IgD-negative memory B cell (primary cell): ENCODE measurements at regions not wholly inside any gene's neighbourhood (a gene's known extent, or its start where the extent isn't known, plus 50 kb on each side); places are given as distances from the start of the nearest gene placed in this dataset.

ENCODE experiments used
- H3K27ac Mint-ChIP-seq, 3 donors: one replicate each; pipeline ENCODE4 v1.8.0; 2020 to 2022; ENCODE audit warnings: mild to moderate bottlenecking in 3 of 3, mixed read lengths in 3 of 3, moderate library complexity in 1 of 3
- H3K27me3 Mint-ChIP-seq: one replicate; pipeline ENCODE4 v1.8.0; 2021; ENCODE audit warnings: mixed read lengths
- H3K36me3 Mint-ChIP-seq: one replicate; pipeline ENCODE4 v1.8.0; 2020; ENCODE audit warnings: mild to moderate bottlenecking, mixed read lengths
- H3K4me1 Mint-ChIP-seq, 3 donors: one replicate each; pipeline ENCODE4 v1.8.0; 2020 to 2022; ENCODE audit warnings: mixed read lengths in 3 of 3, mild to moderate bottlenecking in 1 of 3
- H3K4me3 Mint-ChIP-seq, 4 donors: one replicate each; pipeline ENCODE4 v1.8.0; 2020 to 2022; ENCODE audit warnings: mild to moderate bottlenecking in 4 of 4, mixed read lengths in 4 of 4, moderate library complexity in 3 of 4
- H3K9me3 Mint-ChIP-seq, 3 donors: one replicate each; pipeline ENCODE4 v1.8.0; 2020 to 2021; ENCODE audit warnings: mixed read lengths in 3 of 3, mild to moderate bottlenecking in 1 of 3

- Mint-ChIP-seq H3K27ac (no peak overlapping the region), H3K4me3 (no peak overlapping the region), H3K36me3 (no peaks in the 10 kb centered on the region), H3K27me3 (peaks cover 2% of the 10 kb centered on the region), H3K4me1 (peaks cover 0 to 7% (median 4%) of the 10 kb centered on the region in 3 donors), H3K9me3 (no peaks in the 10 kb centered on the region)
Measured at GRCh38 chr14:53896726-53897125, 59.9 kb downstream of the BMP4 start.

GRCh38 chr14:53894456-53894855 lies 62.2 kb downstream of the BMP4 start:
- Mint-ChIP-seq H3K27me3 (peaks cover 2% of the 10 kb centered on the region), H3K27ac (no peak overlapping the region), H3K4me3 (peak overlapping the region in 1 of 4 donors; percentile 42), H3K9me3 (no peaks in the 10 kb centered on the region), H3K36me3 (no peaks in the 10 kb centered on the region), H3K4me1 (peaks cover 0 to 7% (median 4%) of the 10 kb centered on the region in 3 donors)

- H3K27ac Mint-ChIP-seq, result no peak overlapping the region
- no peaks in the 10 kb centered on the region for H3K9me3 Mint-ChIP-seq
- H3K36me3 Mint-ChIP-seq, result no peaks in the 10 kb centered on the region
- peaks cover 2% of the 10 kb centered on the region for H3K27me3 Mint-ChIP-seq
- no peak overlapping the region for H3K4me3 Mint-ChIP-seq
- peaks cover 0 to 7% (median 4%) of the 10 kb centered on the region in 3 donors for H3K4me1 Mint-ChIP-seq
Measured at GRCh38 chr14:53893374-53893773, 63.3 kb downstream of the BMP4 start.

GRCh38 chr14:53890611-53891101 lies 66.0 kb downstream of the BMP4 start:
- no peaks in the 10 kb centered on the region for H3K9me3 Mint-ChIP-seq
- no peak overlapping the region for H3K27ac Mint-ChIP-seq
- peaks cover 1% of the 10 kb centered on the region for H3K36me3 Mint-ChIP-seq
- no peak overlapping the region for H3K4me3 Mint-ChIP-seq
- peaks cover 2% of the 10 kb centered on the region for H3K27me3 Mint-ChIP-seq
- H3K4me1 Mint-ChIP-seq, result peaks cover 0 to 7% (median 4%) of the 10 kb centered on the region in 3 donors

- H3K27ac Mint-ChIP-seq, result no peak overlapping the region
- H3K27me3 Mint-ChIP-seq, result peaks cover under 1% of the 10 kb centered on the region
- peaks cover 0 to 2% (median 0%) of the 10 kb centered on the region in 3 donors for H3K9me3 Mint-ChIP-seq
- peaks cover 1% of the 10 kb centered on the region for H3K36me3 Mint-ChIP-seq
- no peaks in the 10 kb centered on the region for H3K4me1 Mint-ChIP-seq
- no peak overlapping the region for H3K4me3 Mint-ChIP-seq
Measured at GRCh38 chr14:53888535-53889386, 67.9 kb downstream of the BMP4 start.

GRCh38 chr14:53885136-53885640 lies 71.4 kb downstream of the BMP4 start:
- H3K9me3 Mint-ChIP-seq, result peaks cover 0 to 2% (median 0%) of the 10 kb centered on the region in 3 donors
- H3K27ac Mint-ChIP-seq, result no peak overlapping the region
- peaks cover 1% of the 10 kb centered on the region for H3K36me3 Mint-ChIP-seq
- H3K4me1 Mint-ChIP-seq, result no peaks in the 10 kb centered on the region
- no peak overlapping the region for H3K4me3 Mint-ChIP-seq
- H3K27me3 Mint-ChIP-seq, result no peaks in the 10 kb centered on the region

- Mint-ChIP-seq H3K27me3 (no peaks in the 10 kb centered on the region), H3K27ac (no peak overlapping the region), H3K9me3 (peaks cover 0 to 2% (median 0%) of the 10 kb centered on the region in 3 donors), H3K36me3 (peaks cover 1% of the 10 kb centered on the region), H3K4me3 (no peak overlapping the region), H3K4me1 (no peaks in the 10 kb centered on the region)
Measured at GRCh38 chr14:53884601-53885000, 72.0 kb downstream of the BMP4 start.

- H3K27me3 Mint-ChIP-seq, result no peaks in the 10 kb centered on the region
- peaks cover 0 to 2% (median 0%) of the 10 kb centered on the region in 3 donors for H3K9me3 Mint-ChIP-seq
- H3K27ac Mint-ChIP-seq, result no peak overlapping the region
- peaks cover 1% of the 10 kb centered on the region for H3K36me3 Mint-ChIP-seq
- H3K4me1 Mint-ChIP-seq, result no peaks in the 10 kb centered on the region
- H3K4me3 Mint-ChIP-seq, result no peak overlapping the region
Measured at GRCh38 chr14:53883739-53884138, 72.9 kb downstream of the BMP4 start.

GRCh38 chr14:53882684-53883083 lies 73.9 kb downstream of the BMP4 start:
- Mint-ChIP-seq H3K4me1 (no peaks in the 10 kb centered on the region), H3K9me3 (peaks cover 0 to 3% (median 0%) of the 10 kb centered on the region in 3 donors), H3K27ac (no peak overlapping the region), H3K4me3 (no peak overlapping the region), H3K27me3 (no peaks in the 10 kb centered on the region), H3K36me3 (no peaks in the 10 kb centered on the region)

- Mint-ChIP-seq H3K4me3 (no peak overlapping the region), H3K27ac (no peak overlapping the region), H3K36me3 (no peaks in the 10 kb centered on the region), H3K9me3 (peaks cover 0 to 8% (median 0%) of the 10 kb centered on the region in 3 donors), H3K4me1 (no peaks in the 10 kb centered on the region), H3K27me3 (no peaks in the 10 kb centered on the region)
Measured at GRCh38 chr14:53881921-53882320, 74.7 kb downstream of the BMP4 start.

- Mint-ChIP-seq H3K27ac (no peak overlapping the region), H3K4me1 (no peaks in the 10 kb centered on the region), H3K36me3 (no peaks in the 10 kb centered on the region), H3K27me3 (no peaks in the 10 kb centered on the region), H3K9me3 (peaks cover 0 to 9% (median 0%) of the 10 kb centered on the region in 3 donors), H3K4me3 (no peak overlapping the region)
Measured at GRCh38 chr14:53881161-53881871, 75.3 kb downstream of the BMP4 start.

GRCh38 chr14:53880761-53881160 lies 75.9 kb downstream of the BMP4 start:
- no peaks in the 10 kb centered on the region for H3K4me1 Mint-ChIP-seq
- no peaks in the 10 kb centered on the region for H3K27me3 Mint-ChIP-seq
- no peak overlapping the region for H3K27ac Mint-ChIP-seq
- H3K4me3 Mint-ChIP-seq, result no peak overlapping the region
- H3K9me3 Mint-ChIP-seq, result peaks cover 0 to 9% (median 0%) of the 10 kb centered on the region in 3 donors
- no peaks in the 10 kb centered on the region for H3K36me3 Mint-ChIP-seq

- no peaks in the 10 kb centered on the region for H3K36me3 Mint-ChIP-seq
- H3K4me1 Mint-ChIP-seq, result no peaks in the 10 kb centered on the region
- no peak overlapping the region for H3K27ac Mint-ChIP-seq
- H3K9me3 Mint-ChIP-seq, result peaks cover 0 to 7% (median 0%) of the 10 kb centered on the region in 3 donors
- no peak overlapping the region for H3K4me3 Mint-ChIP-seq
- no peaks in the 10 kb centered on the region for H3K27me3 Mint-ChIP-seq
Measured at GRCh38 chr14:53879747-53880146, 76.9 kb downstream of the BMP4 start.

GRCh38 chr14:53879022-53879686 lies 77.5 kb downstream of the BMP4 start:
- no peaks in the 10 kb centered on the region for H3K27me3 Mint-ChIP-seq
- no peaks in the 10 kb centered on the region for H3K4me1 Mint-ChIP-seq
- peaks cover 0 to 7% (median 0%) of the 10 kb centered on the region in 3 donors for H3K9me3 Mint-ChIP-seq
- H3K4me3 Mint-ChIP-seq, result no peak overlapping the region
- no peaks in the 10 kb centered on the region for H3K36me3 Mint-ChIP-seq
- H3K27ac Mint-ChIP-seq, result no peak overlapping the region
